Inflammatory macrophage (primary cell): ENCODE measurements at regions not wholly inside any gene's neighbourhood (a gene's known extent, or its start where the extent isn't known, plus 50 kb on each side); places are given as distances from the start of the nearest gene placed in this dataset.

Experiments
- DNase-seq, 2 donors: peaks; one replicate each; pipeline ENCODE4 v3.0.0-alpha.2; 2020 to 2022

DNA sequence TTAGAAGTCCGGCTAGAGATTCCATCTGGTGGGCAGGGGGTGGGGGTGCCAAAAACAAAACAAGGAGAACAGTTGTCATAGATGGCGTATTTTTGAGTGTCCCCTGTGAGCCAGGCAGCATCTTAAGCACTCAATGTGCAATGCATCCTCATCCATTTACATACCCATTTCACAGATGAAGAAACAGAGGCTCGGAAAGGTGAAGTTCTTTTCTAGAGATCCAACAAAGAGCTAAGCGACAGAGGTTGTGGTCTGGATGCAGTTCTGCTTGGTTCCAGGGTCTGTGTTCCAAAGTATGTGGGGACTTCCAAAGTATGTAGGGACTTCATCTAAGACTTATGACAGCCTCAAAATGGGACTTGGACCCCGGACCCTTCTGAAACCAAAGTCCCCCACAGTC is 277.8 kb downstream of the MN1 start:
- no peak for DNase-seq

- no peak for DNase-seq
Observed at GRCh38 chr22:27525711-27526110, 275.8 kb downstream of the MN1 start.

- DNase-seq: no peak
Observed at GRCh38 chr22:27526901-27527300, 274.7 kb downstream of the MN1 start.

GRCh38 chr22:27531782-27532530 is 269.6 kb downstream of the MN1 start:
- no peak for DNase-seq

GRCh38 chr22:27533105-27533745 is 268.3 kb downstream of the MN1 start:
- no peak for DNase-seq

- no peak for DNase-seq
Observed at GRCh38 chr22:27534720-27535125, 266.8 kb downstream of the MN1 start.

- no peak for DNase-seq
Observed at GRCh38 chr22:27535452-27535851, 266.1 kb downstream of the MN1 start.

DNA sequence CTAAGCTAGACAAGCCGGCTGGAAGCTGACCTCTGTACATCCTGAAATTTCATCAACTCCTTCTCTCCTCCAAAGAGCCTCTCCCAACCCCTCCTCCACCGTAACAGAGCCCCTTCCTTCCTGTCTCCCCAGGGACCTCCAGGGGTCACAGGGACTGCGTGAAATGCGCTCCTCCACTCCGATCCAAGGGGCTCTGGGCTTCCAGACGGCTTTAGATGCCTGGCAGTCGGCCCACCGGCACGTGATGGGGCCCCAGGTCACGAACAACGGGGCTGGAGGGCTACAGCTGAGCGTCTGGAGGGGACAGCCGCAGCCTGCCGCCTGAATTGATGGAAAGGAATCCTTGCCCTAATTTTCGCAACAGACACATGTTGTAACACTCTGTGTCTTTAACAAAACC is 264.1 kb downstream of the MN1 start:
- DNase-seq: no peak

DNA sequence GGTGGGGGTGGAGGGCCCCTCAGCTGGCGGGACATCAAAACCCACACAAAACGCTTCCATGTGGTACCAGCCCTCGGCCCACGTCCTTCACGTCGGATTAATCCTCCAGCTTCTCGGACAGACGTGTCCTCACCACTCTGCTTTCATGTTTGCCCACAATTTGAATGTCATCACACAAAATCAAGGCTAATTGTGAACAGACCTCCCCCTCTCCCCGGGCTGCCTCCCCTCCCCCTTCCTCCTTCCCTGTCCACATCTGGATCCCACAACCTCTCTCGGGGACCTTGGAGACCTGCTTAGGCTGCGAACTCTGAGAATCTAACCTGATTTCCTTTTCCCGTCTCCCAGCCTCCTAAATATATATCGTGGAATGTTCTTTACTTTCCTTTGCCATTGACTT is 262.9 kb downstream of the MN1 start:
- no peak for DNase-seq

GRCh38 chr22:27540247-27540646 is 261.3 kb downstream of the MN1 start:
- no peak for DNase-seq

- no peak for DNase-seq
Observed at GRCh38 chr22:27540656-27541396, 260.7 kb downstream of the MN1 start.

DNA sequence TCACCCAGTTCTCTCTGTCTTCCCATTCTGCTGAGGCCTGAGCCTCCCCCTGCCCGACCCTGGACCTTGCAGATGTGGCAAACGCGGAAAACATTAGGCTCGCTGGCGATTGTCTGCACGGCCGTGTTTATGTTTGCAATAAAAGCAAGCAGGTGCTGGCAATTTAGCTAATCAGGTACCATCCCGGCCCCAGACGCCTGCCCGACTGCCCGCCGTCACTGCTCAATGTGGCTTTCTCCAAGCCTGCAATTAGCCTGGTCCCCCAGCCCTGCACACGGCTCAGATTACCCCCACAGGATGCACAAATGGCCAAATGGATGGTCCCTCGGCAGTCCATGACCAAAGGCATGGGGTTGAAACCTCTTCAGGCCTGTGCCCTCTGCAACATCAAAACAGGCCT is 259.7 kb downstream of the MN1 start:
- DNase-seq: no peak

GRCh38 chr22:27542602-27543001 is 259.0 kb downstream of the MN1 start:
- no peak for DNase-seq

GRCh38 chr22:27543460-27543859 is 258.1 kb downstream of the MN1 start:
- no peak for DNase-seq

DNA sequence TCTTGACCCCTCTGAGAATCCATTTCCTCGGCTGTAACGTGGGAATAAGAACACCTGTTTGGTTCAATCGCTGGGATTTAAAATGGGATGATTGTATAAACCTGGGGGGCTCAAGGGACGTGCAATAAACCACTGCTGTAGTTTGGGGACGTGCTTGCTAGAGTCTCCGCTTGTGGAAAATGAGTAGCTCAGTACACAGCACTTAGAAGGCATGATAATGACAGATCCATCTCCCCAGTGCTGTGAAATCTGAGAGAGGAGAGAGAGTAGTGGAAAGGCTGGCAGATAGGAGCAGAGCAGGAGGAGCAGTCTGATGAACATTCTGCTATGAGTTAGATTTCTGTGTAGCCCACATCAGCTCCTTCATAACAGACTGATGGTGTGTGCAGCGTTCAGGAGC is 256.5 kb downstream of the MN1 start:
- DNase-seq: no peak

GRCh38 chr22:27546157-27546935 is 255.2 kb downstream of the MN1 start:
- peak; percentile 44 to 45 for DNase-seq

DNA sequence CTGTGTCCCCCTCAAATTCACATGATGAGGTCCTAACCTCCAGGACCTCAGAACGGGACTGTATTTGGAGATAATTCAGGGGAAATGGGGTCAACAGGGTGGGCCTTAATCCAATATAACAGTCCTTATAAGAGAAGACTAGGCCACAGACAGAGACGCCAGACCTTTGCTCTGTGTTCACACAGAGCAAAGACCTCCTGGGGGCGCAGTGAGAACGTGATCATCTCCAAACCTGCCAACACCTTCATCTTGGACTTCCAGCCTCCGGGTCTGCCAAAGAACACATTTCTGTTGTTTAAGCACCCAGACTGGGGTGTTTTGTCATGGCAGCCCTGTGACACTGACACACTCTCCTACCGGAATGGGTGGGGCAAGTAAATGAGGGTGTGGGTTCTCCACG is 250.2 kb downstream of the MN1 start:
- no peak for DNase-seq

- no peak for DNase-seq
Observed at GRCh38 chr22:27552176-27552575, 249.4 kb downstream of the MN1 start.

DNA sequence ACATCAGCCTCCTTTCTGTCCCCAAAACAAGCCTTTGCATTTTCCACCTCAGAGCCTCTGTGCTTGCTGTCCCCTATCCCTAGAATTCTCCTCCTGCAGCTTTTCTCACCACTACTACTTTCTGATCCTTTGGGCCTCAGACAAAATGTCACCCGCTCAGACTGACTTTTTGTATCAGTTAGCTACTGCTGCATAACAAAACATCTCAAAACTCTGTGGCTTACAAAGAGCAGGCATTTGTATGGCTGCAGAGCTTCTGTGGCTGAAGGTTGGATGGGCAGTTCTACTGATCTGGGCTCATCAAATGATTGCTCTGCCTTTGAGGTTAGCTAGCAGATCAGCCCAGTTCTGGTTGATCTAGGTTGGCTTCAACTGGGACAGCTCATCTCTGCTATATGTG is 248.7 kb downstream of the MN1 start:
- DNase-seq: no peak

DNA sequence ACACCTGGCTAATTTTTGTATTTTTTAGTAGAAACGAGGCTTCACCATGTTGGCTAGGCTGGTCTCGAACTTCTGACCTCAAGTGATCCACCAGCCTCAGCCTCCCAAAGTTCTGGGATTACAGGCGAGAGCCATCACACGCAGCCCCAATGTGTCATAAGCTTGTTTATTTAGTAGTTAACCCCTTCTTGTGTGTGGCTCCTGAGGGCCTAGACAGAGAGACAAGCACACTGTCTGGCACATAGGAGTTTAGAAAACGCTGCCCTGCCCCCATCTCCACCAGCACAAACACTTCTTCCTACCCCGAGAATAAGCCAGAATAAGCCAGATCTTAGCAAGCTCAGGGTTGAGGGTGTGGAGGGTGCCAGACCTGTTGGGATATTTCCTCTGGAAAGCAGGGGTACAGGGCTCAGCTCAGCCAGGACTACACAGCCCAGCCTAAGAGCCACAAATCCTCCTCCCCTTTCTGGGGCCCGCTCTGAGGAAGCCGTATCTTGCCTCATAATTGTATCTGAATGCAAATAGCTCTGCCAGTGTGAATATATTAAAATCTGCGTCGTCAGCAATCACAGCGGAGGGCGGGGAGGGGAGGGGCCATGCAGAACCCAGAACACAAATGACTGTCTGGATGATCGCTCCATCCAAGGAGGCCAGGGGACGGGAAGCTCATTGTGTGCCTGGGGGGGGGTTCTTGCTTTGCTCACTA is 247.3 kb downstream of the MN1 start:
- DNase-seq: no peak

- no peak for DNase-seq
Observed at GRCh38 chr22:27554841-27555456, 246.6 kb downstream of the MN1 start.

- DNase-seq: no peak
Observed at GRCh38 chr22:27556371-27556770, 245.2 kb downstream of the MN1 start.
